Esophagus muscularis mucosa (tissue), 4 donors: ENCODE measurements at regions not wholly inside any gene's neighbourhood (a gene's known extent, or its start where the extent isn't known, plus 50 kb on each side); places are given as distances from the start of the nearest gene placed in this dataset.

Experiments used
- CTCF ChIP-seq, 3 experiments: fragments of 200-600 bp in 2 of 3; fragments of 450-650 bp in 1 of 3; sonication (generic) in 2 of 3; IDR thresholded peaks; one replicate each; pipeline ENCODE4 v1.5.1; 2017 to 2019; ENCODE audit warnings: antibody characterized with exemption in 3 of 3, mild to moderate bottlenecking in 2 of 3, moderate library complexity in 1 of 3
- EP300 ChIP-seq: sonication (generic); formaldehyde crosslinking; IDR thresholded peaks from one replicate; pipeline ENCODE4 v1.6.1; 2017; ENCODE audit warnings: antibody characterized with exemption
- POLR2A ChIP-seq: fragments of 450-650 bp; IDR thresholded peaks from one replicate; pipeline ENCODE4 v1.6.1; 2017; ENCODE audit warnings: antibody characterized with exemption, moderate library complexity, mild to moderate bottlenecking, low read depth
- POLR2AphosphoS5 ChIP-seq, 2 donors: sonication (generic); formaldehyde crosslinking; IDR thresholded peaks; one replicate each; pipeline ENCODE4 v1.6.1; 2017; ENCODE audit warnings: antibody characterized with exemption in 2 of 2

- TF ChIP-seq POLR2AphosphoS5 (IDR thresholded peaks at IDR 0.05) (no peak), CTCF (IDR thresholded peaks at IDR 0.05) (no peak), POLR2A (no peak), EP300 (no peak)
Measured at GRCh38 chr1:70820396-70820795, 227.2 kb downstream of the PTGER3 start.
